ENCODE measurements at regions not wholly inside any gene's neighbourhood (a gene's known extent, or its start where the extent isn't known, plus 50 kb on each side); places are given as distances from the start of the nearest gene placed in this dataset.

- Histone ChIP-seq H3K9me3 (ENCODE audit: control insufficient read depth, insufficient read depth, low read length) (no peaks in the 10 kb centered on the region), H3K4me3 (ENCODE audit: low read depth, low read length) (no peak overlapping the region), H3K27ac (ENCODE audit: low read depth, low read length) (no peak overlapping the region), H3K27me3 (ENCODE audit: control insufficient read depth, insufficient read depth, low read length) (no peaks in the 10 kb centered on the region)
- DNase-seq (ENCODE audit: low read depth, low spot score), result no peak
- CTCF ChIA-PET, result interaction anchor here (1.3 to 1.5 kb wide), 3 partner anchors 85 to 312 kb away, joined by 4 to 5 read pairs (median 4); no protein-coding TSS in a partner anchor
- no peak for TF ChIP-seq CTCF (IDR thresholded peaks at IDR 0.05; ENCODE audit: low read depth, low read length)
- POLR2A ChIA-PET, result no interaction called here
Observed at GRCh38 chr4:98744372-98745150, 86.2 kb upstream of the TSPAN5 start.

GRCh38 chr4:98741952-98742351 lies 83.5 kb upstream of the TSPAN5 start:
- POLR2A ChIA-PET, result no interaction called here
- Histone ChIP-seq H3K4me3 (ENCODE audit: low read depth, low read length) (no peak overlapping the region), H3K27me3 (ENCODE audit: control insufficient read depth, insufficient read depth, low read length) (no peaks in the 10 kb centered on the region), H3K9me3 (ENCODE audit: control insufficient read depth, insufficient read depth, low read length) (no peaks in the 10 kb centered on the region), H3K27ac (ENCODE audit: low read depth, low read length) (no peak overlapping the region)
- CTCF ChIA-PET, result no interaction called here
- TF ChIP-seq CTCF (IDR thresholded peaks at IDR 0.05; ENCODE audit: low read depth, low read length), result no peak
- DNase-seq (ENCODE audit: low read depth, low spot score), result no peak

- POLR2A ChIA-PET, result no interaction called here
- no peak for DNase-seq (ENCODE audit: low read depth, low spot score)
- no peaks in the 10 kb centered on the region for H3K9me3 ChIP-seq (ENCODE audit: control insufficient read depth, insufficient read depth, low read length)
- no peak overlapping the region for H3K27ac ChIP-seq (ENCODE audit: low read depth, low read length)
- H3K27me3 ChIP-seq (ENCODE audit: control insufficient read depth, insufficient read depth, low read length), result no peaks in the 10 kb centered on the region
- no peak overlapping the region for H3K4me3 ChIP-seq (ENCODE audit: low read depth, low read length)
- TF ChIP-seq CTCF (IDR thresholded peaks at IDR 0.05; ENCODE audit: low read depth, low read length), result no peak
- CTCF ChIA-PET, result interaction anchor here (0.7 kb wide), 1 partner anchor 45 kb away, joined by 7 read pairs; no protein-coding TSS in a partner anchor
Observed at GRCh38 chr4:98739751-98740150, 81.3 kb upstream of the TSPAN5 start.

- H3K27me3 ChIP-seq (ENCODE audit: control insufficient read depth, insufficient read depth, low read length), result no peaks in the 10 kb centered on the region
- H3K27ac ChIP-seq (ENCODE audit: low read depth, low read length), result no peak overlapping the region
- no peaks in the 10 kb centered on the region for H3K9me3 ChIP-seq (ENCODE audit: control insufficient read depth, insufficient read depth, low read length)
- ChIA-PET POLR2A (no interaction called here), CTCF (interaction anchor here (0.6 to 1.3 kb wide), 2 partner anchors 118 to 266 kb away, joined by 3 to 4 read pairs; no protein-coding TSS in a partner anchor)
- no peak for TF ChIP-seq CTCF (IDR thresholded peaks at IDR 0.05; ENCODE audit: low read depth, low read length)
- DNase-seq (ENCODE audit: low read depth, low spot score), result no peak
- H3K4me3 ChIP-seq (ENCODE audit: low read depth, low read length), result no peak overlapping the region
Observed at GRCh38 chr4:98733601-98734000, 75.2 kb upstream of the TSPAN5 start.

GRCh38 chr4:98728871-98729270 lies 70.5 kb upstream of the TSPAN5 start:
- TF ChIP-seq CTCF (IDR thresholded peaks at IDR 0.05; ENCODE audit: low read depth, low read length), result no peak
- H3K9me3 ChIP-seq (ENCODE audit: control insufficient read depth, insufficient read depth, low read length), result no peaks in the 10 kb centered on the region
- no peak overlapping the region for H3K4me3 ChIP-seq (ENCODE audit: low read depth, low read length)
- ChIA-PET POLR2A (interaction anchor here (0.5 kb wide), 1 partner anchor 332 kb away, joined by 5 read pairs; no protein-coding TSS in a partner anchor), CTCF (interaction anchor here (0.8 kb wide), 1 partner anchor 261 kb away, joined by 5 read pairs; no protein-coding TSS in a partner anchor)
- H3K27me3 ChIP-seq (ENCODE audit: control insufficient read depth, insufficient read depth, low read length), result no peaks in the 10 kb centered on the region
- H3K27ac ChIP-seq (ENCODE audit: low read depth, low read length), result no peak overlapping the region
- DNase-seq (ENCODE audit: low read depth, low spot score), result no peak

All from AG04450 (cell line).